ENCODE measurements at regions not wholly inside any gene's neighbourhood (a gene's known extent, or its start where the extent isn't known, plus 50 kb on each side); places are given as distances from the start of the nearest gene placed in this dataset.

- peak; percentile 18 for DNase-seq
- Histone ChIP-seq H3K23ac (ENCODE audit: low read length in 2 of 2) (no peak overlapping the region), H4K8ac (ENCODE audit: low read length) (no peak overlapping the region), H3K18ac (ENCODE audit: low read depth in 1 of 2, low read length in 2 of 2) (no peak overlapping the region), H3K27ac (ENCODE audit: low read length, poor library complexity, severe bottlenecking) (no peak overlapping the region), H2BK12ac (ENCODE audit: low read length in 2 of 2) (no peak overlapping the region), H2BK120ac (ENCODE audit: low read depth, low read length) (no peak overlapping the region), H2BK15ac (ENCODE audit: low read depth, poor library complexity, severe bottlenecking) (no peak overlapping the region), H3K4ac (ENCODE audit: low read depth in 1 of 2, low read length in 2 of 2) (no peak overlapping the region), H2BK5ac (ENCODE audit: low read depth, low read length, poor library complexity, severe bottlenecking) (no peak overlapping the region), H3K79me1 (replicated peaks; ENCODE audit: low read length, poor library complexity, severe bottlenecking) (no peaks in the 10 kb centered on the region), H3K9ac (ENCODE audit: low read length) (no peak overlapping the region), H3K4me2 (ENCODE audit: low read length, poor library complexity, severe bottlenecking) (no peak overlapping the region), H3K14ac (ENCODE audit: low read length in 2 of 2) (no peak overlapping the region), H3K4me3 (ENCODE audit: insufficient read depth in 1 of 2, low read depth in 1 of 2, low read length in 2 of 2) (no peak overlapping the region), H3K9me3 (ENCODE audit: control insufficient read depth, low read length) (peaks cover 8% of the 10 kb centered on the region), H2AK5ac (ENCODE audit: low read length, severe bottlenecking) (no peak overlapping the region), H3K36me3 (ENCODE audit: control insufficient read depth in 1 of 2, insufficient read depth in 2 of 2, low read depth in 1 of 2, low read length in 2 of 2) (no peaks in the 10 kb centered on the region), H3K27me3 (ENCODE audit: control insufficient read depth in 1 of 2, insufficient read depth in 1 of 2, low read length in 2 of 2) (no peaks in the 10 kb centered on the region), H4K91ac (ENCODE audit: low read length) (no peak overlapping the region), H2AFZ (ENCODE audit: low read depth, low read length) (no peak overlapping the region), H3K4me1 (ENCODE audit: control insufficient read depth, insufficient read depth, low read depth, low read length) (no peaks in the 10 kb centered on the region)
Measured at GRCh38 chr12:30269496-30269895, 426.2 kb downstream of the IPO8 start.

- H4K91ac ChIP-seq (ENCODE audit: low read length), result no peak overlapping the region
- no peak overlapping the region for H2BK12ac ChIP-seq (ENCODE audit: low read length in 2 of 2)
- no peak overlapping the region for H3K4me2 ChIP-seq (ENCODE audit: low read length, poor library complexity, severe bottlenecking)
- H3K4me3 ChIP-seq (ENCODE audit: insufficient read depth in 1 of 2, low read depth in 1 of 2, low read length in 2 of 2), result no peak overlapping the region
- no peaks in the 10 kb centered on the region for H3K36me3 ChIP-seq (ENCODE audit: control insufficient read depth in 1 of 2, insufficient read depth in 2 of 2, low read depth in 1 of 2, low read length in 2 of 2)
- 100% methylated on average over 2 of the region's 2 CpGs for WGBS
- no peaks in the 10 kb centered on the region for H3K79me1 ChIP-seq (replicated peaks; ENCODE audit: low read length, poor library complexity, severe bottlenecking)
- H2AK5ac ChIP-seq (ENCODE audit: low read length, severe bottlenecking), result no peak overlapping the region
- H3K4me1 ChIP-seq (ENCODE audit: control insufficient read depth, insufficient read depth, low read depth, low read length), result no peaks in the 10 kb centered on the region
- no peak overlapping the region for H2BK15ac ChIP-seq (ENCODE audit: low read depth, poor library complexity, severe bottlenecking)
- H3K27me3 ChIP-seq (ENCODE audit: control insufficient read depth in 1 of 2, insufficient read depth in 1 of 2, low read length in 2 of 2), result no peaks in the 10 kb centered on the region
- no peak overlapping the region for H3K23ac ChIP-seq (ENCODE audit: low read length in 2 of 2)
- no peak overlapping the region for H4K8ac ChIP-seq (ENCODE audit: low read length)
- no peak overlapping the region for H3K14ac ChIP-seq (ENCODE audit: low read length in 2 of 2)
- H3K4ac ChIP-seq (ENCODE audit: low read depth in 1 of 2, low read length in 2 of 2), result no peak overlapping the region
- peaks cover 8% of the 10 kb centered on the region for H3K9me3 ChIP-seq (ENCODE audit: control insufficient read depth, low read length)
- no peak overlapping the region for H2BK5ac ChIP-seq (ENCODE audit: low read depth, low read length, poor library complexity, severe bottlenecking)
- no peak overlapping the region for H2BK120ac ChIP-seq (ENCODE audit: low read depth, low read length)
- no peak overlapping the region for H3K27ac ChIP-seq (ENCODE audit: low read length, poor library complexity, severe bottlenecking)
- H2AFZ ChIP-seq (ENCODE audit: low read depth, low read length), result no peak overlapping the region
- no peak for DNase-seq
- no peak overlapping the region for H3K9ac ChIP-seq (ENCODE audit: low read length)
- no peak overlapping the region for H3K18ac ChIP-seq (ENCODE audit: low read depth in 1 of 2, low read length in 2 of 2)
Measured at GRCh38 chr12:30268041-30268440, 427.6 kb downstream of the IPO8 start.

- H3K4me1 ChIP-seq (ENCODE audit: control insufficient read depth, insufficient read depth, low read depth, low read length), result no peaks in the 10 kb centered on the region
- H4K91ac ChIP-seq (ENCODE audit: low read length), result no peak overlapping the region
- no peak overlapping the region for H3K27ac ChIP-seq (ENCODE audit: low read length, poor library complexity, severe bottlenecking)
- no peak overlapping the region for H2BK5ac ChIP-seq (ENCODE audit: low read depth, low read length, poor library complexity, severe bottlenecking)
- H2BK15ac ChIP-seq (ENCODE audit: low read depth, poor library complexity, severe bottlenecking), result no peak overlapping the region
- H3K4ac ChIP-seq (ENCODE audit: low read depth in 1 of 2, low read length in 2 of 2), result no peak overlapping the region
- no peak overlapping the region for H2BK12ac ChIP-seq (ENCODE audit: low read length in 2 of 2)
- H3K18ac ChIP-seq (ENCODE audit: low read depth in 1 of 2, low read length in 2 of 2), result no peak overlapping the region
- no peaks in the 10 kb centered on the region for H3K9me3 ChIP-seq (ENCODE audit: control insufficient read depth, low read length)
- no peak overlapping the region for H4K8ac ChIP-seq (ENCODE audit: low read length)
- 66% methylated on average over 2 of the region's 2 CpGs for WGBS
- no peak overlapping the region for H3K14ac ChIP-seq (ENCODE audit: low read length in 2 of 2)
- no peaks in the 10 kb centered on the region for H3K36me3 ChIP-seq (ENCODE audit: control insufficient read depth in 1 of 2, insufficient read depth in 2 of 2, low read depth in 1 of 2, low read length in 2 of 2)
- H3K9ac ChIP-seq (ENCODE audit: low read length), result no peak overlapping the region
- DNase-seq, result no peak
- no peak overlapping the region for H2AK5ac ChIP-seq (ENCODE audit: low read length, severe bottlenecking)
- H2BK120ac ChIP-seq (ENCODE audit: low read depth, low read length), result no peak overlapping the region
- no peak overlapping the region for H2AFZ ChIP-seq (ENCODE audit: low read depth, low read length)
- H3K79me1 ChIP-seq (replicated peaks; ENCODE audit: low read length, poor library complexity, severe bottlenecking), result no peaks in the 10 kb centered on the region
- H3K23ac ChIP-seq (ENCODE audit: low read length in 2 of 2), result no peak overlapping the region
- H3K4me2 ChIP-seq (ENCODE audit: low read length, poor library complexity, severe bottlenecking), result no peak overlapping the region
- no peaks in the 10 kb centered on the region for H3K27me3 ChIP-seq (ENCODE audit: control insufficient read depth in 1 of 2, insufficient read depth in 1 of 2, low read length in 2 of 2)
- H3K4me3 ChIP-seq (ENCODE audit: insufficient read depth in 1 of 2, low read depth in 1 of 2, low read length in 2 of 2), result no peak overlapping the region
Measured at GRCh38 chr12:30263434-30263833, 432.2 kb downstream of the IPO8 start.

GRCh38 chr12:30257618-30258017, 438.1 kb downstream of the IPO8 start:
- no peak overlapping the region for H2BK12ac ChIP-seq (ENCODE audit: low read length in 2 of 2)

More at GRCh38 chr12:30257618-30258017, 438.1 kb downstream of the IPO8 start:
- Histone ChIP-seq H3K36me3 (ENCODE audit: control insufficient read depth in 1 of 2, insufficient read depth in 2 of 2, low read depth in 1 of 2, low read length in 2 of 2) (no peaks in the 10 kb centered on the region), H3K18ac (ENCODE audit: low read depth in 1 of 2, low read length in 2 of 2) (no peak overlapping the region), H2AFZ (ENCODE audit: low read depth, low read length) (no peak overlapping the region), H3K9me3 (ENCODE audit: control insufficient read depth, low read length) (no peaks in the 10 kb centered on the region), H3K23ac (ENCODE audit: low read length in 2 of 2) (no peak overlapping the region), H3K27ac (ENCODE audit: low read length, poor library complexity, severe bottlenecking) (no peak overlapping the region), H2BK15ac (ENCODE audit: low read depth, poor library complexity, severe bottlenecking) (no peak overlapping the region), H2BK5ac (ENCODE audit: low read depth, low read length, poor library complexity, severe bottlenecking) (no peak overlapping the region), H3K4me1 (ENCODE audit: control insufficient read depth, insufficient read depth, low read depth, low read length) (no peaks in the 10 kb centered on the region), H3K4ac (ENCODE audit: low read depth in 1 of 2, low read length in 2 of 2) (no peak overlapping the region), H2AK5ac (ENCODE audit: low read length, severe bottlenecking) (no peak overlapping the region), H3K4me3 (ENCODE audit: insufficient read depth in 1 of 2, low read depth in 1 of 2, low read length in 2 of 2) (no peak overlapping the region), H2BK120ac (ENCODE audit: low read depth, low read length) (no peak overlapping the region), H4K91ac (ENCODE audit: low read length) (no peak overlapping the region), H3K9ac (ENCODE audit: low read length) (no peak overlapping the region), H4K8ac (ENCODE audit: low read length) (no peak overlapping the region), H3K4me2 (ENCODE audit: low read length, poor library complexity, severe bottlenecking) (no peak overlapping the region), H3K14ac (ENCODE audit: low read length in 2 of 2) (no peak overlapping the region), H3K79me1 (replicated peaks; ENCODE audit: low read length, poor library complexity, severe bottlenecking) (no peaks in the 10 kb centered on the region), H3K27me3 (ENCODE audit: control insufficient read depth in 1 of 2, insufficient read depth in 1 of 2, low read length in 2 of 2) (no peaks in the 10 kb centered on the region)
- 100% methylated on average over 1 of the region's 1 CpG for WGBS
- DNase-seq, result peak; percentile 43

Data from mesenchymal stem cell (in vitro differentiated cells and primary cell).